GM21367 (cell line): ENCODE measurements at regions not wholly inside any gene's neighbourhood (a gene's known extent, or its start where the extent isn't known, plus 50 kb on each side); places are given as distances from the start of the nearest gene placed in this dataset.
"Not testable (repeated sequence)": the region's sequence is repeated elsewhere in the genome, so short reads cannot be mapped to it uniquely, and the experiment has no call there.

Experiments
- ATAC-seq: cut with Tn5 transposase; IDR thresholded peaks from one replicate; pipeline ENCODE4 v1.9.1; 2021; ENCODE audit not compliant: unreplicated experiment

DNA sequence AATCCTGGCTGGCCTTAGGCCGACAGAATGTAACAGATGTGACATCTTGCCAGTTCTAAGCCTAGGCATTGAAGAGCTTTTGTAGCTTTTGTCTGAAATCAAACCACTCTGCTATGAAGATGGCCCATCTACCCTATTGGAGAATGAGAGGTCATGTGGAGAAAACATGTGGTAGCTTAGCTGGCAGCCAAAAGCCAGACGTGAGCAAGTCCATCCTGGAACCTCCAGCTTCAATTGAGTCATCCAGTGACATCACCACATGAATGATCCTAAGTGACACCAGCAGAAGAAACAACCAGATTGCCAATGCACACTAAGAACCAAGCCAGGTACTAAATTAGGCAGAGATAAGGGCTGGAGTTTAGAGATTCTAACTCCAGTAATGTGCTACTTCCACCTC, 154.8 kb upstream of the ZFP42 start:
- no peak for ATAC-seq

DNA sequence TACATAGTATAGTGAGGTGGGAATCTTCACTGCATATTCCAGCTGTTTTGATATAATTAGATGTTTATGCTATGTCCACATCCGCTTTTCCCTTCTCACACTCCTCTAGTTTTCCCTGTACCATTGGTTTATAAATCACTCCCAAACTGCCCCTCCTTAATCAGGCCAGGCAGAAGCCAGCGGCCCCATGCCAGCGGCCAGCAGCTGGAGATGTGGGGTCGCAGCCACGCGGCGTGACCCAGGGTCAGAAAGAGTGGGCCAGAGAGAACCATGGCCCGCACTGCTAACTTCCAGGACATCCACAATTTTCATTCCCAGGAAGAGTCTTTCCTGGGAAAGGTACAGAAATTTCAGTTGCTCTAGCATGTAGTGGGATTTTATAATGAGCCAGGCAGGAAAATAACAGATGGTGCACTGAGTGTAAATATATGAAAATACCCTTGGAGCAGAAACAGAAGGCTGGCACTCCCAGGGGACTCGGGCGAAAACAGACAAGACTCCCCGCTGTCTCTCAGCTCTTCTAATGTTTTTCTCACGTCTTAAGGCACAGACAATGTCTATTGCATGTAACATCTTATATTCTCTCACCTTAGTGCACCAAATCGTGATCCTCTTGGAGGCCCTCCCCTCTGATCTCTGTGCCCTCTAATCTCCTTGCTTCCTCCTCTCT, 145.9 kb upstream of the ZFP42 start:
- ATAC-seq = no peak

DNA sequence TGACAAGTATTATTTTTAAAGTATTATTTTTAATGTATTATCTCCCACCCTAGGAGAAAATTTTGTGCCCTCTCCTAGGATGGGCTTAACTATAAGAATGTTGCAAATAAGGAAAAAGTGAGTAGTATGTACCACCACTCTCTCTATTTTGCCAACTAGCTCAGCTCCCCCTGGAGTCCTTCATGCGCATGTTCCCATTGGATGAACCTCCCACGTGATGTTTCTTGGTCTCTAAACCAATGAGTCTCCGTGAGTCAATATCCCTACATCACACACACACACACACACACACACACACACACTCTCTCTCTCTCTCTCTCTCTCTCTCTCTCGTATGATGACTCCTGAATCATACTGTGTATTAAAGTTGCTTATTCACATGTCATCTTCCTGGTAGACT, 129.7 kb upstream of the ZFP42 start:
- ATAC-seq = no peak

DNA sequence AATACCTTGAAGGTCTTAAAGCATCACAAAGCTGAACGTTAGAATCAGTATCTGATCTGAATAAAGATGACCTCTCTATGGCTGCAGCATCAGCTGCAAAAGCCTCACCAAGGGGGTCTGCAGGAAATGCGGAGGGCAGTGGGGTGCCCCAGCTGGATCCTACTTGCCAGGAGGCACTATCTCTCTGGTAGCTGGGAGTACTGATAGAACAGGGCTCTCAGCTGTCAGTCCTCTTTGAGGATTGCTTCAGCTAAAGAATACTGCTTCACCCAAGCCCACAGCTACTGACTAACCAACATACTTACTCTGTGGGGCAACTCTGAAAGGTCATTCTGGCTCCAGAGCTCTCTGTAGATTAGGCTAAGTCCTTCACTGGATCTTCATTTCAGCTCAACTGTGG, 112.5 kb upstream of the ZFP42 start:
- no peak for ATAC-seq

DNA sequence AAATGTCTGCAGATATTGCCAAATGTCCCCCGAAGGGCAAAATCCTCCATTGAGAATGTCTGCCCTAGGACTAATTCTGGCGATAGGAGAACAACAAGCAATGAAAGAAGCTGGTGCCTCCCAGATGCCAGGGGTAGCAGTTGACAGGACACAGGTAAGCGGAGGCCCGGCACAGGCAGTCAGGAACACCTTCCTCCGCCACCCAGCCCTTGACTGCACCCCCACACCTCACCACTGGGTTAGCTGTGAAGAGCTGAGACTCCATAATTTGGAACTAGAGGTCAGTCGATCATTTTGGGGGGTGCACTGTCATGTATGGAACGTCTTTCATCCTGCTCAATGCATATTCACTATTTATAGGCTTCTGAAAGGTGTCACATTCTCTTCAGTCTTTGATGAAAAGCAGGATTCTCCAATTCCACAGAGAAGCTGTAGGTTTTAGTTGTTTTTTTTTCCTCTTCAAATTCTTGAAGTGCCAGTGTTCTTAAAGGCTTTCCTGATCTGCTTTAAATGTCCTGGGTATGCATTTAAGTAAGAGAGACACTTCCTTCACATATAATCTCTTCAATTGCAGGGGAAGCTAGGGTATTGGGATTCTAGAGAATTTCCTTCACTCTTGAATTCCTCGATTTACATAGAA, 111.6 kb upstream of the ZFP42 start:
- no peak for ATAC-seq

DNA sequence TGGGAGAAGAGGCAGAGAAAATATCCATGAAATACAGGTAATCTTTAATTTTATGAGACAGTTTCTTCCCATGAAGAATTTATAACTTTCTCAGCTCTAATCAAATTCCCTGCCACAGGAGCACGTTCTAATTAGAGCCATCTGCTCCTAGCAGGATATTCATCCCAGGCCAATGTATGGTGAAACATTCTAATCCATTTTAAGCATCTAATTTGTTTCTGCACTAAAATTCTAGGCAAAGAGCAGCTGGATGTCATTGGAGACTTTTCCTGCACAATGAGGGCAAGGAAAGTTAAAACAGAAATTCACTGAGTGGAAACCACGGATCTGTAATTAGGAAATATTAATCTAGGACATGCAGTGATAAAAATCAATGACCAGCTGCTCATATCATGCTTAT, 107.7 kb upstream of the ZFP42 start:
- ATAC-seq = no peak

DNA sequence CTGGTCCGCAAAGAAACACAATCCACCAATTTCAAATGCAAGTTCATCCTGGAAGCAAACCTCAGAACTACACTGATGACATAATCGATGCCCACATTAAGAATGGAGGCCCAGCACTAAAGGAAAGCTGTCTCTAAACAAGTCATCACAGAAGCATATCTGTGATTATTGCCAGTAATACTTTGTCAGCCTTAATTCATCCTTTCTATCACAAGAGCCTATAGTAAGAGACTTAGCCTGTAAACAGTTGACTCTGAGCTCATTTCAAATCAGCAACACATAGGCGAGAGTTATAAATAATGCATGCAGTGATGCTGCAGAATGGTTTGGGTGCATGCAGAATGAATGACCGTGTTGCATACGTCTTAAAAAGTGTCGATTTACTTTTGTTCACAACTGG, 105.9 kb upstream of the ZFP42 start:
- ATAC-seq = no peak

DNA sequence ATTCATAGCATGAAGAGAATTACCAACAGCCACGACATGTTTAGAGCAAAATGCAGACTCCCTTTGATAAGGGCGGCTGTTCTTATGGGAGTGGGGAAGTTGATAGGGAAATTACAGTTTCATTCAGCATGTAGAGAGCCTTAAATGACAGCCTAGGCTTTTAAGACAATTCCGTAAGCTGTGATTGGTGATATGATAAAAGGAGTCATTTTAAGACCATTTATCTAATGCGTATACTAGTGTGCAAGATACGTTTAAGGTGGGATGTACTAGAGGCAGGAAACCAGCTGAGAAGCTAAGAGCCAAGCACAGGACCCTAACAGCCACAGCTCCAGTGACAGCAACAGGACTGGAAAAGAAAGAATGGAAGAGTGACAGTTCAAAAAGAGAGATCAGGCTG, 102.2 kb upstream of the ZFP42 start:
- no peak for ATAC-seq

DNA sequence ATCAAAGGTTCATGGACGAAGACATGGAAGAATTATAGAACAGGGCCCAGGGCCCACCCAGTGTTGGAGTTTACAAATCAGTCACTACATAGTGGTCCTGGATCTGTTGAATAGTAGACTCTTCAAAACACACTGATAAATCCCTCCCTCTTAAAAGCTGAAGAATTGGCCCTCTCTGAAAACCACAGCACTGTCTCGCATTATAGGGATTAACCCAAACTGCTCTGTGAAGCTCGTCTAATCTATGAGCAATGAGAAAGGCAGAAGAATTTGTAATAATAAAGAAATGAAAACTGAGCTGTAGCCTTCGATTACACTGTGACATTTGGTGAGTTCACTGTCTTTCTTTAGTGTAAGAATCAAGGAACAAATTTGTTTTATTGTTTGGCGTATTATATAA, 92.5 kb upstream of the ZFP42 start:
- ATAC-seq = no peak

DNA sequence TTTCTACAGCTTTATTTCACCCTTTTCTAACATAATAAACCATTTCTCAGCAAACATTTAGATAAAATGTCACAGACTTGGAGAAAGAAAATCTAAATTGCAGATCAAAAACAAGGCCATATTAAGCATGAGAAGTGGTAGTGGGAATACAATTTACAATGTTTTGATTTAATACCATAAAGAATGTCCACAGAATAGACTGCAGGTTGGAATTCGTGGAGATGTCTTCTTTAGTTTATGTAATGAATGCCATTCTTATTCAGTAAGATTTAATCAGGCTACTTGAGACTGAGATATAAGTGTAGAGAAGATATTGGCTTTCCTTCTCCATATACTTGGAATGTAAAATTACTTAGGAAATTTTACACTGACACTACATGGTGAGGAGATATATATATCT, 91.9 kb upstream of the ZFP42 start:
- ATAC-seq = no peak

DNA sequence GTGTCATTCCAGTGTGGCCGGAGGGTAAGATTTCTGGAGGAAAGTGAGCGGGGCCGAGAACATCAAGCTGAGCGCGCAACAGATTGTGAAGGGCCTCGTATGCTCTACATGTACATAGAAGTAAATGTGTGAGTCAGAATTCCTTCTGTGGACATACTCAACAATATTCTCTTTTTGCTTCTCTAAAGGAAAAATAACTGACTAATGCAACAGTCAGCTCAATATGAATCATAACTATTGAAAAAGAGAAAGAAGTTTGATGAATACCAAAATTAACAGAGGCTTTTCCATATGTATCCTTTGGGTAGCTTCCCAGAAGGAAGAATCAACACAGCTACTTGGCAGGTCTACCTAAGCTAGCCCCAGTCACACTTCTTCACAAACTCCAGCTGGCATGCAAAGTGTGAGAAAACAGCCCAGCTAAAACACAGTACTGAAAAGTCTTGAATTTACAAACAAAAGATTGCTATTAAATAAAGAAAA, 87.5 kb upstream of the ZFP42 start:
- no peak for ATAC-seq

DNA sequence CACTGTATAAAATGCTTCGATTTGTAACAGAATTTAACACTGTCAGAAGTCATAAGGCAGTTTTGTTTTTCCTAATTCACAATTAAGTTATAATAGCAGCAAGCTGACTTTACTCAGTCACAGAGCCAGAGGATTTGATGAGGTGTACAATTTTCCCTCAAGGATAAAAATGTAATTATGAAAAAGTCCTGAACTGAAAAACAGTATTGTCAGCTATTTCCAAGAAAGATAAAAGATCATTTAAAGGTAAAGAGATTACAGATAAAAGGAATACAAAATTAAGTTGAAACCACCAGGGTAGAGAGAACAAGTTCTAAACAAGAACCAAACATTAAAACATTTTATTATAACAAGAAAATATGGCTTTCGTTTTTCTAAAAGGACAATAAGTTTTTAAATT, 86.8 kb upstream of the ZFP42 start:
- ATAC-seq = no peak

DNA sequence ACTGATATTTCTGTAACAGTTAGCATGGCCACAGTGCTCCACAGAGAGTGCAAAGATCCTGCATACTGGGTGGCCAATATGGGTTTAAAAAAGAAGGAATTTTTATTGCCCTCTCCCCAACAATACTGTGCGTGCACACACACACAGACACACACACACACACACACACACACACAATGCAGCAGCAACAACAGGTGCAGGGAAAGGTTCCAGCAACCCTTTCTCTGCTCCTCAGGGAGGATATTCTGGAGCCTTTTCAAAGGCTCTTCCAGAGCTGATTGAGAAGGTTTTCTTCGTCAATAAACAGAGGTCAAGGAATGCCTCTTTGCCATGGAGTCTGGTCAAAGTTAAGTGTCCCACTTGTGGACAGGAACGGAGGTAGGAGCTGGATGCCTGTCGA, 84.8 kb upstream of the ZFP42 start:
- ATAC-seq = no peak

DNA sequence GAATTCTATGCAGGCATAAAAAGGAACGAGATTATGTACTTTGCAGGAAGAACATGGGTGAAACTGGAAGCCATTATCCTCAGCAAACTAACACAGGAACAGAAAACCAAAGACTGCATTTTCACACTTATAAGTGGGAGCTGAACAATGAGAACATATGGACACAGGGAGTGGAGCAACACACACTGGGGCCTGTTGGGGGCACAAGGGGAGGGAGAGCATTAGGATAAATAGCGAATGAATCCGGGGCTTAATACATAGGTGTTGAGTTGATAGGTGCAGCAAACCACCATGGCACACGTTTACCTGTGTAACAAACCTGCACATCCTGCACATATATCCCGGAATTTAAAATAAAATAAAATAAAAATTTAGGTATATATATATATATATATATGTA, 80.2 kb upstream of the ZFP42 start:
- not testable (repeated sequence) for ATAC-seq

DNA sequence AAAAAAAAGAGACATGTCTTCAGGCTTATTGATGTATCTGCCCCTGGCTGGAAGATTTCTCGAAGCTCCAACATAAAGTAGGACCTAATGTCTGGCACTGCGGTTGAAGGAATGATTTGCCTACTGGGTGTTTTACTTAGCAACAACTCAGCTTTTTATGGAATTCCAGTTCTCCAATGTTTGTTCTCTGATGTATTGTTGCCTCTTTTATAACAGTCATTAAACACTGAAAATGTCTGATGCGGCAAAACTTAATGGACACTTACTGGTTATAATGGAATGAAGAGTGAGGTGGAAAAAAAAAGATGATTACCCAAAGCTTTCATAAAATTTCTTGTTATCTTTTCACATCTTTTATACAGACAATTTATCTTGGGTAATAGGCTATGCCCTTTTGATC, 75.6 kb upstream of the ZFP42 start:
- no peak for ATAC-seq

DNA sequence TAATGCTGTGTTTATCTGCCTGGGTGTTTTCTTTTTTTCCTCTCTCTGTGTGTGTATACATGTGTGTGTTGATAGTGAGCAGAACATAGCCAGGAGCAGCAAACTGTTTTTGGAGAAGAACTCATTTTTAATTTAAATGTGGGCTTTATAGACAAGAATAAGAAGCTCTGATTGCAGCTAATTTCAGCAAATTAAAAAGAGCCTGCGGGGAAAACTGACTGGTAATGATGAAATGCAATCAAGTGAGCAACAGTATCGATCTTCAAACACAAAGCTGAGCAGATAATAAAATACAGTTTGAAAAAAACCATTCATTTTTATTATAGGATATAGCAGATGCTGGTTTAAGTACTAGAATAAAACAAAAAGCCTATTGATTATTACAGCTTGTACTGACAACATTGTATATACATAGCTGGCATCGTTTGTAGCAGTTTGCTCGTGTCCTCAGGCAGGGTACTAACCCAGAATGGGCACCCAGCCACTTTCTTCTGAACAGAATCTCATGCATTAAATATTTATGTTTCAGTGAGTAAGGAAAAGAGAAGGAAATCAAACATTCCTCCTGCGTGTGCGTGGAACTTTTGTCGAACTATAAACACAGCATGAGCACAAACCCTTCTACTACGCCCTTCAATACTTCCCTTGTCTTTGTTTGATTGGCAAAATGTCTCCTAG, 73.5 kb upstream of the ZFP42 start:
- ATAC-seq = no peak

DNA sequence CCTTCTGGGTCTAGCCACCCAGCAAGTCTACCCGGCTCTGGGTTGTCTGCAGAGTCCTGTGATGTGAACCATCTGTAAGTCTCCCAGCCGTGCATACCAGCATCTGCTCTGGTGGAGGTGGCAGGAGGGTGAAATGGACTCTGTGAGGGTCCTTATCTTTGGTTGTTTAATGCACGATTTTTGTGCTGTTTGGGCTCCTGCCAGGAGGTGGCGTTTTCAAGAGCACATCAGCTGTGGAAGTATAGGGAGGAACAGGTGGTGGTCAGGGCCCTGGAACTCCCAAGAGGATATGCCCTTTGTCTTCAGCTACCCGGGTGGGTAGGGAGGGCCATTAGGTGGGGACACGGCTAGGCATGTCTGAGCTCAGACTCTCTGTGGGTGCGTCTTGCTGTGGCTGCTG, 66.5 kb upstream of the ZFP42 start:
- no peak for ATAC-seq

DNA sequence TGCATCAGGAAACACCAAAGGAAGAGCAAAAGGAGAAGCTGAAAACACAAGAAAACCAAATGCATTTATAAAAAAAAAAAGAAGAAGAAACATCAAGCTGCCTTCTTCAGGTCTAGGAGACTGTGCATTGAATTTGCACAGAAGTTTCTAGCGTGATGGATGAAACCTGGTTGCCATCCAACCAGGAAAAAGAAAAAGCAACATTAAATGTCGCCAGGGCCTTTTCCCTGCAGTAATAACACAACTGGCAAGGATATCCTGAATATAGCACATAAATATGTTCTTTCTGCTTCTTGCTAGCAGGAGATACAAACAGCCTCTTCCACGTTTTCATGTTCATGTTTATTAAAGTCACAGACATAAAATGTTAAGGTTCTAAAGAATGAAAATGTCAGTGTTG, 60.8 kb upstream of the ZFP42 start:
- no peak for ATAC-seq

DNA sequence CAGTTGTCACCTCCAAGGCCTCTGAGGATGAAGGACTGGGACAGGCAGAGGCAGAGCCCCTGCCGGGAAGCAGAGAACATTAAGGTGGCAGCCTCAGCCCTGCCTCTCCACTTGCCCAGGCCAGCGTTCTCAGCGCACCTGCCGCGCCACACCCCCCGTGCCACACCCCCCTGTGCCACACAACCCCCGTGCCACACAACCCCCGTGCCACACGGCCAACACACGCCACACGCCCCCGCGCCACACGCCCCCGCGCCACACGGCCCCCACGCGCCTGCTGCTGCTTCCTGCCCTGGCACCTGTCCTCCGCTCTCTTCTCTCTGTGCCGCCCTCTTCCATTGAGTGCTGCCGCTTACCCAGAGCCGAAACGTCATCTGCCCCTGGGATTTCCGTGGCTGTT, 58.0 kb upstream of the ZFP42 start:
- ATAC-seq = no peak

DNA sequence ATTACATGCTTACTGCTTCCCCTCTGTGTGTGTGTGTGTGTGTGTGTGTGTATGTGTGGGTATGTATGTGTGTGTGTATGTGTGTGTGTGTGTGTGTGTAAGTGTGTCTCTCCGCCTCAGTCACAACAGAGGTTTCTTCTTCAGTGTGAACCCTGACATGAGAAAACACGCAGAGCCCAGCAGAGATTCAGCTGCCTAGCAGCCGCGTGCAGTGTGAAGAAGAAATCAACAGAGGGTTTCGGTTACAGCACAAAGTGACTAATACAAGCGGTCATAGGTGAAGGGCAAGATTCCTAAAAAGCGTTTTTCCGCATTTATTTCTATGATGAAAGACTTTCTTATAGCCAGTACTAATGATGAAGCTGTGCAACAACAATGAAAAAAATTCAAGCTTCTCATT, 55.3 kb upstream of the ZFP42 start:
- ATAC-seq = no peak

DNA sequence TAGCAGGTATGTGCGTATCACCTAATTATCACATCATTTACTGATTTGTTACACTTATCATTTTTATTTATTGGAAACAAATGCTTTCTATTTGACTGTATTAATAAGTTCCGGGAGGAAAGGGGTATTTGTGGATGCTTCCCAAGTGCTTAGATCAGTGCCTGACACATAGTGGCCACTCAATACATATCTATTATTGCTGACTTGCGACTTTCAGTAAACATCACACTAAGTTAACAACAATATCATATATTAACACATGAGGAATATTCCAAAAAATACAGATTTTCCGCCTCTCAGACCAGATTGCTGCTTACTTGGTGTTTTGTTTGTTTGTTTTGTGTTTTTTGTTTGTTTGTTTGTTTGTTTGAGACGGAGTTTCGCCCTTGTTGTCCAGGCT, 52.6 kb upstream of the ZFP42 start:
- no peak for ATAC-seq

DNA sequence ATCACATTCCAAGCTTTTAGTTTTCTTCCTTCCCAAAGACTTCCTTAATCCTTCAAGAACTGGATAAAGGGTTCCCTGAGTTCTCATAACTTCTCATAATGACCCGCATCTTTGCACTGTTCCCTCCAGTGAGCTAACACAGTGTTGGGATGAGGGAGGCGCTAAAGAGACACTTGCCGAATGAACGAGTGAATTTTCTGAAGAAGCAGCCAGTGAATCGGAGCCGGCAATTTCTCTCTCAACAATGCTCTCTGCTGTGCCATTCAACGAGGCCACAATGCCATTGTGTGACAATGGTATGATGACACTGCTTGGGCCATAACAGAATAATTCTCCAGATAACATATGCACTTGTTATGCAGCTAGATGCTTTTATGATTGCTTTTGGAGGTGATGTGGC, 51.4 kb upstream of the ZFP42 start:
- no peak for ATAC-seq
